ENCODE measurements at regions not wholly inside any gene's neighbourhood (a gene's known extent, or its start where the extent isn't known, plus 50 kb on each side); places are given as distances from the start of the nearest gene placed in this dataset.

DNA sequence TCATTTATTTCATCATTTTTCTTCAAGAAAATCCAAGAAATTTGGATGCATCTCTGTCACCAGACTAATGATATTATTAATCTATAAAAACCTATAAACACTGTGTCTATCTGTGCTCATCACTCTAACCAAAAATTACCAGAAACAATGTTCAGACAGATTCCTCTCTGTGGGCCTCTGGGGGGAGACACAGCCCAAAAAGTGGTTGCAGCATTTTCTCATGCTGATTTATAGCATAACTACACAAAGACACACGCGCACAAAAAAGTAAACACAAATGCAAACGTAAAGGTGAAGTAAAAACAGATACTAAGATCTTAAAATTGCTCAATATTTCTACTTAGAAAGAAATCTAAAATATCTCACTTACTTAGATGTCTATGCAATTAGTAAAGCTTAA is 976.0 kb downstream of the GBE1 start:
- TF ChIP-seq, protein P1, sequence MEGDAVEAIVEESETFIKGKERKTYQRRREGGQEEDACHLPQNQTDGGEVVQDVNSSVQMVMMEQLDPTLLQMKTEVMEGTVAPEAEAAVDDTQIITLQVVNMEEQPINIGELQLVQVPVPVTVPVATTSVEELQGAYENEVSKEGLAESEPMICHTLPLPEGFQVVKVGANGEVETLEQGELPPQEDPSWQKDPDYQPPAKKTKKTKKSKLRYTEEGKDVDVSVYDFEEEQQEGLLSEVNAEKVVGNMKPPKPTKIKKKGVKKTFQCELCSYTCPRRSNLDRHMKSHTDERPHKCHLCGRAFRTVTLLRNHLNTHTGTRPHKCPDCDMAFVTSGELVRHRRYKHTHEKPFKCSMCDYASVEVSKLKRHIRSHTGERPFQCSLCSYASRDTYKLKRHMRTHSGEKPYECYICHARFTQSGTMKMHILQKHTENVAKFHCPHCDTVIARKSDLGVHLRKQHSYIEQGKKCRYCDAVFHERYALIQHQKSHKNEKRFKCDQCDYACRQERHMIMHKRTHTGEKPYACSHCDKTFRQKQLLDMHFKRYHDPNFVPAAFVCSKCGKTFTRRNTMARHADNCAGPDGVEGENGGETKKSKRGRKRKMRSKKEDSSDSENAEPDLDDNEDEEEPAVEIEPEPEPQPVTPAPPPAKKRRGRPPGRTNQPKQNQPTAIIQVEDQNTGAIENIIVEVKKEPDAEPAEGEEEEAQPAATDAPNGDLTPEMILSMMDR (IDR thresholded peaks at IDR 0.05; ENCODE audit: extremely low read depth, missing control alignments): no peak
- DNase-seq (ENCODE audit: low spot score): no peak

DNA sequence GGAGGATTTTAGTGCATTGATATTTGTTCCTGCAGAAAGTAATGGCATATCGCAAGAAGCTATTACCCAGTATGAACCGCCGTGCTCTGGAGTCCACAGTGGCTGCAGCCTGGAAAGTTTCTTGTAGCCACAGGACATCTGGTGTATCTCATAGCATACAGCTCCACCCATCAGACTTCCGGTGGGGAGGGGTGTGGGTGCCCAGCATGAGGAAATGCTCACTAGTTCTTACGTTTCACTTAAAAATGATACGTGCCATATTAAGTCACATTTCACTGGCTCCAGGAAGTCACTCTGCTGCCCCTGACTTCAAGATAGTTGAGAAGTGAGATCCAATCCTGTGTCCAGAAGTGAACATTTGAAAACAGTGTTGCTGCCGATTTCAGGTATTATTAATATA is 990.4 kb downstream of the GBE1 start:
- TF ChIP-seq, protein P1 (IDR thresholded peaks at IDR 0.05; ENCODE audit: extremely low read depth, missing control alignments): no peak
- no peak for DNase-seq (ENCODE audit: low spot score)

DNA sequence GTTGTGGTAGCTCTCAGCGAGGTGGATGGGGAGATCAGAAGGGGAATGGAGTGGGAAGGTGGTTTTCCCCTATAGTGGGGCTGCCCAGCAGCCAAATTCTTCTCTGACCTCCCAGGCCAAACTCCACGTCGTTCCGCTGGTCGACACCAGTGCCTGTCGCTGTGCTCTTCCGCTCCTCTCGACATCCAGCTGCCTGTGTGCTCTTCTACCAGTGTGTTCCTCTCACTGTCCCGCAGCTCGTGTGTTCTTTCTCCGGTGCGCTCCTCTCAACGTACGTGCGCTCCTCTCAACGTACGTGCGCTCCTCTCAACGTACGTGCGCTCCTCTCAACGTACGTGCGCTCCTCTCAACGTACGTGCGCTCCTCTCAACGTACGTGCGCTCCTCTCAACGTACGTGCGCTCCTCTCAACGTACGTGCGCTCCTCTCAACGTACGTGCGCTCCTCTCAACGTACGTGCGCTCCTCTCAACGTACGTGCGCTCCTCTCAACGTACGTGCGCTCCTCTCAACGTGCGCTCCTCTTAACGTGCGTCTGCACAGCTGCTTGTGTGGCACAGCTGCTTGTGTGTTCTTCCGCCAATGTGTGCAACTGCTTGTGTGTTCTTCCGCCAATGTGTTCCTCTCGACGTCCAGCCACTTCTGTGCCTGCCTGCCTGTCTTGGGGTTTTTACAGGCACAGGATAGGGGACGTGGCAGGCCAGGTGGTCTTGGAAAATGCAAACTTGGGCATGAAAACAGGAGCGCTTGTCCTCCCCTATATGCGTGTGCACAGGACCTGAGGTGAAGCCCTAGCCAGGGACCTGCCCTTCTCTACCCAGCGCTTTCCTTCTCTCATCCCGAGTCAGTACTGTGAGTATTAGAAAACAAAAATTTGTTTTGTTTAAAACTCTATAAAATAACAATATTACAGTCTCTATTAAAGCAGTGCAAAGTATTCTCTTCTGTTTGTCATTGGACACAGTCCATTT is 991.1 kb downstream of the GBE1 start:
- TF ChIP-seq, protein P1 (IDR thresholded peaks at IDR 0.05; ENCODE audit: extremely low read depth, missing control alignments): no peak
- DNase-seq (ENCODE audit: low spot score): no peak

DNA sequence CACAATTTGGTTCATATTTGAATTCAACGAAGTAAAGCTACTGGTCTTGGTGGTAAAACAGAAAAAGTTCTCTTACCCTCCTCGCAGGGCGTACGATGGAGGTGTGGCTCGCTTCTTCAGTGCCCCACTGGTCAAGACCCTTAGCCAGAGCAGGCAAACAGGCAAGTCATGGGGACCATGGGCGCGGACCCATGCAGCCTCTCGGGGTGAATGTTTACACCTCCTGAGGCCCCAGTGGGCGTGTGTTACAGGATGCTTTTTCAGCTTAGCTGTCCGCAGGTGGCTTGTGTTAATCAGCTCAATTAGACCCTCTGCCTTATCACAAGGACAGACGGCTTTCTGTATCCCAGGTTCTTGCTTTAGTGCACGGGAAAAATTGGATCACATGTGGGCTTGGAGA is 991.8 kb downstream of the GBE1 start:
- no peak for DNase-seq (ENCODE audit: low spot score)
- TF ChIP-seq, protein P1 (IDR thresholded peaks at IDR 0.05; ENCODE audit: extremely low read depth, missing control alignments): no peak

DNA sequence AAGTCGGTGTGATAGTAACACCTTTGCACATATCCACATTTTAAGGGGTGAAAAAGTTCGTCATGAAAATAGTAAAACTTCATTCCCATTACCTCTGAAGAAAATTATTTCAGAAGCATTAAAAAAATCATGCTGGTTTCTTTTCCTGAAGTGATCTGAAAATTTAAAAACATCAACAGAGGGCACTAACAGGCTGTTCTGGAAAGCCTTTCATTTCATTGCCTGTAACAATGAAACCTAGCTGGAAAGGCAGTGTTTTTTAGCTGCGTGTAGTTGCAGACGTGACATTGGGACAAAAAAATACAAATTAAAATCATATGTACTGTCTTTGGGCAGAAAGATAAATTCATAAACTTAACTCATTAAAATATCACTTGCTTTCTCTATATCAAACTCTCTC is 993.8 kb downstream of the GBE1 start:
- TF ChIP-seq, protein P1 (IDR thresholded peaks at IDR 0.05; ENCODE audit: extremely low read depth, missing control alignments): no peak
- no peak for DNase-seq (ENCODE audit: low spot score)

DNA sequence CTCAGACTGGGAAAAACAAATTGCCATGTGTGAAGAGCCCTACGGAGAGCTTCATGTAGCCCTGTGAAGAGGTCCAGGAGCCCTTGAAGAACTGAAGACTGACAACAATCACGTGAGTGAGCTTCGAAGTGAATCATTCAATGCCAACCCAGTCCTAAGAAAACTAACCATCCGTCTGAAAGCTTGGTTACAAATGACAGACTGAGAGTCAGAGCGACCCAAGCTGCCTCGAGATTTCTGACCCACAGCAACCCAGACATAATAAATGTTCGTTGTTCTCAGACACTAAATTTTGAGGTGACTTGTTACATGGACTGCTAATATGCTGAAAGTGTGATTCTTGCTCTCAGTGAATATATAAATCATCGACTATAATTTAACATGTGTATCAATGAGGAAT is 987.2 kb upstream of the ROBO1 start:
- no peak for DNase-seq (ENCODE audit: low spot score)
- TF ChIP-seq, protein P1 (IDR thresholded peaks at IDR 0.05; ENCODE audit: extremely low read depth, missing control alignments): no peak

DNA sequence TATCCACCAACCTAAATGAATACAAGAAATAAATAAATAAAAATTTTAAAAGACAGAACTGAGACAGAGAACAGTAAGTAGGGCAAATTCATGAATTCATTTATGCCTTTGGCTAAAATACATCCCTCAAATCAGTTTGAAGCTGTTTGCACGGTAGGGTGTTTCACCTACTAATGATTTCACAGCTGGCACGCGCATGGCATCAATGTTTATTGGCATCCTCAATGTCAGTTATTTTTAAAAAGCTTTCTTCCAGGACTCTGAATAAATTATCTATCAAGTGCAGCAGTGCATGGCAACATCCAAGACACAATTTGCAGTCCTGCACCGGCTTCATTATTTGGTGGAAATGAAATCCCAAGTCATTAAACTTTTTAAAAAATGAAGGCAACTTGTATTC is 985.2 kb upstream of the ROBO1 start:
- TF ChIP-seq, protein P1 (IDR thresholded peaks at IDR 0.05; ENCODE audit: extremely low read depth, missing control alignments): no peak
- DNase-seq (ENCODE audit: low spot score): no peak

Data from GM20000 (cell line).